SH-SY5Y (cell line): ENCODE measurements at regions not wholly inside any gene's neighbourhood (a gene's known extent, or its start where the extent isn't known, plus 50 kb on each side); places are given as distances from the start of the nearest gene placed in this dataset.

Experiments used
- GATA2 ChIP-seq: IDR thresholded peaks from 2 replicates; pipeline ENCODE4 v1.6.1; 2011; ENCODE audit warnings: mild to moderate bottlenecking, low read depth, low read length
- GATA3 ChIP-seq: IDR thresholded peaks from 2 replicates; pipeline ENCODE4 v1.6.1; 2011; ENCODE audit warnings: low read depth, mild to moderate bottlenecking, low read length, moderate library complexity

DNA sequence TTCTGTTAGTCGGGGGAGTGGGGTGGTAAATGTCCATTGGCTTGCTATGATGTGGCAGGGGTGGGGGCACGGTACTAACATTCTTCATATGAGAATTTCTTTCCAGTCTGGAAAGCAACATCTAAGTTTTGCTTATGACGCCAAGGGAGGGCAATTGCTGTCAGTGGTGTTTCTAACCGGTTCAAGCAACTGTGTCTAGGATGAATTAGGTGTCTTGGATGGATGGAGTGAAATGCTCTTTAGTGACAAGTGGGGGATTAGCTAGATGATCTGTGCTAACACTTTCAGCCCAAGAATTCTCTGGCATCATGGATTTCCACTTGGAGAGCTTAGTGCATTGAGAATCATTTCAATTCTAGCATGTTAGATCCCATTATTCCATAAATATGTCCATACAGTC, 262.6 kb upstream of the SORL1-AS1 start:
- TF ChIP-seq GATA3 (no peak), GATA2 (no peak)
